Testis (tissue), 2 donors: ENCODE measurements at regions not wholly inside any gene's neighbourhood (a gene's known extent, or its start where the extent isn't known, plus 50 kb on each side); places are given as distances from the start of the nearest gene placed in this dataset.
A peak's percentile ranks its signal among the peaks of the same experiment; 100 is the strongest.

Experiments
- DNase-seq: peaks from one replicate; pipeline ENCODE4 v3.0.0-alpha.2; 2019
- H3K27ac ChIP-seq, 2 donors: fragments of 200-600 bp; sonication (generic); one replicate each; pipeline ENCODE4 v1.5.1; 2019
- H3K27me3 ChIP-seq: fragments of 200-600 bp; sonication (generic); one replicate; pipeline ENCODE4 v1.5.1; 2019
- H3K36me3 ChIP-seq: fragments of 200-600 bp; sonication (generic); one replicate; pipeline ENCODE4 v1.5.1; 2017; ENCODE audit warnings: low read depth; ENCODE audit errors: missing control alignments
- H3K4me1 ChIP-seq: fragments of 200-600 bp; sonication (generic); one replicate; pipeline ENCODE4 v1.5.1; 2019
- H3K4me3 ChIP-seq, 2 donors: fragments of 200-600 bp; sonication (generic); one replicate each; pipeline ENCODE4 v1.5.1; 2017 to 2019
- H3K9me3 ChIP-seq: fragments of 200-600 bp; sonication (generic); one replicate; pipeline ENCODE4 v1.5.1; 2017
- POLR2A ChIP-seq: fragments of 450-650 bp; IDR thresholded peaks from one replicate; pipeline ENCODE4 v1.6.1; 2017; ENCODE audit warnings: antibody characterized with exemption, mild to moderate bottlenecking, moderate library complexity
- WGBS, 2 donors: methylation state at CpG; one replicate each; pipeline ENCODE4 v1.1.5; 2018; 5-methylcytosine and 5-hydroxymethylcytosine counted together
- intact Hi-C: fragments of 100-400 bp; cut with DNase I; formaldehyde crosslinking; loops from one replicate; pipeline ENCODE4 v1.15.1; 2023; ENCODE audit warnings: low total_unique reads
- TF ChIP-seq, protein P1 (sequence below), 3 experiments: fragments of 450-650 bp in 2 of 3; fragments of 200-600 bp in 1 of 3; sonication (generic) in 1 of 3; IDR thresholded peaks; one replicate each; pipeline ENCODE4 v1.5.1; 2016 to 2019; ENCODE audit warnings: antibody characterized with exemption in 3 of 3, mild to moderate bottlenecking in 2 of 3, moderate library complexity in 1 of 3

DNA sequence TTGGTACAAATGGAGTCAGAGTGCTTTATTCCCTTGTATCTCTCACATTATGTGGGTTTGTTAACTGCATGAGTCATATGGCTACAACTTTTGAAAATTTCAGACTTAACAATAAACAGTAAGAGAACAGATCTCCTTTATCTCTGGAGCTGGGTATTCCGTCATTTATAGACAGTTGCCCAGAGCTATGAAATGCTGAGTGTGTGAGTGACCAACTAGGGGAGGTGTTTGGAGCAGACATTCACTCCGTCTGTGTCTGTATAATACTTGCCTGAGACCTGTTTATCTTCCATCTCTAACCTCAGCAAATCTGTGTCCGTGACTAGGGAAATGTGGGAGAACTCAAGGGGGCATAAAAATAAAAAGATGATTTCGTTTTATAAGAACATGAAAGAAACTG, 279.9 kb upstream of the FAR2 start:
- H3K9me3 ChIP-seq, result no peaks in the 10 kb centered on the region
- H3K4me1 ChIP-seq, result no peaks in the 10 kb centered on the region
- DNase-seq, result no peak
- no peak overlapping the region for H3K27ac ChIP-seq
- H3K27me3 ChIP-seq, result no peaks in the 10 kb centered on the region
- intact Hi-C loops, result no loop called here
- TF ChIP-seq, protein P1, sequence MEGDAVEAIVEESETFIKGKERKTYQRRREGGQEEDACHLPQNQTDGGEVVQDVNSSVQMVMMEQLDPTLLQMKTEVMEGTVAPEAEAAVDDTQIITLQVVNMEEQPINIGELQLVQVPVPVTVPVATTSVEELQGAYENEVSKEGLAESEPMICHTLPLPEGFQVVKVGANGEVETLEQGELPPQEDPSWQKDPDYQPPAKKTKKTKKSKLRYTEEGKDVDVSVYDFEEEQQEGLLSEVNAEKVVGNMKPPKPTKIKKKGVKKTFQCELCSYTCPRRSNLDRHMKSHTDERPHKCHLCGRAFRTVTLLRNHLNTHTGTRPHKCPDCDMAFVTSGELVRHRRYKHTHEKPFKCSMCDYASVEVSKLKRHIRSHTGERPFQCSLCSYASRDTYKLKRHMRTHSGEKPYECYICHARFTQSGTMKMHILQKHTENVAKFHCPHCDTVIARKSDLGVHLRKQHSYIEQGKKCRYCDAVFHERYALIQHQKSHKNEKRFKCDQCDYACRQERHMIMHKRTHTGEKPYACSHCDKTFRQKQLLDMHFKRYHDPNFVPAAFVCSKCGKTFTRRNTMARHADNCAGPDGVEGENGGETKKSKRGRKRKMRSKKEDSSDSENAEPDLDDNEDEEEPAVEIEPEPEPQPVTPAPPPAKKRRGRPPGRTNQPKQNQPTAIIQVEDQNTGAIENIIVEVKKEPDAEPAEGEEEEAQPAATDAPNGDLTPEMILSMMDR (IDR thresholded peaks at IDR 0.05), result no peak
- TF ChIP-seq POLR2A, result no peak
- H3K4me3 ChIP-seq, result no peak overlapping the region
- 80 to 88% methylated on average over 4 of the region's 4 CpGs for WGBS, 2 donors
- H3K36me3 ChIP-seq, result no peaks in the 10 kb centered on the region

DNA sequence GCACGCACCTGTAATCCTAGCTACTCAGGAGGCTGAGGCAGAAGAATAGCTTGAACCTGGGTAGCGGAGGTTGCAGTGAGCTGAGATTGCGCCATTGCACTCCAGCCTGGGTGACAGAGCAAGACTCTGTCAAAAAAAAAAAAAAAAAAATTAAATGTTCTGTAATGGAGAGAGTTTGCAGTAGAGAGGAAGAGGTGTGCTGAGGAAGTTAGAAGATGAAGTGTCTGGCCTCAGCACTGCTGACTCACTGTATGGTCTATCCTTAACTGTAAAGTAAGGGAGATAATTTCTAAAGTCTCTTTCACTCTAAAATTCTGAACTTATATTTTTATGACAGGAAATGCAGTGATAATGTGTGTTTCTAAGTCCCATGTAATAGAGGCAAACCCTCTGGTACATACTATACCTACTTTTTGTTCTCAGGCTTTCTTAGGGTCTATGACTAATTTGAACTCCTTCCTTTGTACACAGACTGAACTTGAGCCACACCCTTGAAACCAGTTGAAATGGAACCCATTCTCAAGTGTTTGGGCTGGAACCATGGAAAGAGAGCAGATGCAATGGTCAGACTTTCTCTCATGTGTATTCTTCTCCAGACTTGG, 278.1 kb upstream of the FAR2 start:
- Histone ChIP-seq H3K4me1 (no peaks in the 10 kb centered on the region), H3K27ac (no peak overlapping the region), H3K36me3 (no peaks in the 10 kb centered on the region), H3K9me3 (no peaks in the 10 kb centered on the region), H3K27me3 (no peaks in the 10 kb centered on the region), H3K4me3 (no peak overlapping the region)
- intact Hi-C loops, result no loop called here
- no peak for TF ChIP-seq POLR2A
- TF ChIP-seq, protein P1 (IDR thresholded peaks at IDR 0.05), result no peak
- no peak for DNase-seq
- 59 to 65% methylated on average over 3 of the region's 3 CpGs for WGBS, 2 donors

DNA sequence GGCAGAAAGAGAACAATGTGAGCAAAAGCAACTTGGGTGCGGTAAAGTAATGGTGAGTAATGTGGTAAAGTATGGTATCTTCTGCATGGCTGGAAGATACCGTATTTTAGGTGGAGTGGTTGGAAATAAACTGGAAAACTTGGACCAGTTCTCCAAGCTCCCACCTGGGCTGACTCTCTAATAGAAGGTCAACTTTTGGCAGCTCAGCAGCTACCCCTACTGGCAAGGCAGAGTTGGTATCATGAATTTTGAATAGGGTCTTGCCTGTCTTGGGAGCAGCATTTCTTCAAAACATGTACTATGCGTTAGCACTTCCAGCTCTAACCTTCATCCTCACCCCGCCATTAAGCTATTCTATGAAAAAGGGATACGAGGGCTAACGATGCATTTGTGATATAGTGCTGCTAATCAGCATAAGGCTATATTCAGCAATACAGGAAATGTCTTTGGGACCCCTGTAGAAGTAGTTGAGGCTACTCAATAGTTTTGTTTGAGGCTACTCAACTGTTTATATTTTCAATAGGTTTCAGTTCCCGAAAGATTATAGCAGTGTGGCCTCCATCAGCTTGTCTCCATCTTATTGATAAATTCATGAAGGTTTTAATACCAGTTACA, 276.3 kb upstream of the FAR2 start:
- no peak for TF ChIP-seq POLR2A
- TF ChIP-seq, protein P1 (IDR thresholded peaks at IDR 0.05), result peak; percentile 33 to 75 (median 56)
- peak; percentile 70 for DNase-seq
- no peaks in the 10 kb centered on the region for H3K9me3 ChIP-seq
- no peaks in the 10 kb centered on the region for H3K4me1 ChIP-seq
- 55 to 74% methylated on average over 7 of the region's 7 CpGs for WGBS, 2 donors
- no peak overlapping the region for H3K4me3 ChIP-seq
- no peaks in the 10 kb centered on the region for H3K27me3 ChIP-seq
- H3K27ac ChIP-seq, result no peak overlapping the region
- H3K36me3 ChIP-seq, result no peaks in the 10 kb centered on the region
- intact Hi-C loops, result no loop called here

DNA sequence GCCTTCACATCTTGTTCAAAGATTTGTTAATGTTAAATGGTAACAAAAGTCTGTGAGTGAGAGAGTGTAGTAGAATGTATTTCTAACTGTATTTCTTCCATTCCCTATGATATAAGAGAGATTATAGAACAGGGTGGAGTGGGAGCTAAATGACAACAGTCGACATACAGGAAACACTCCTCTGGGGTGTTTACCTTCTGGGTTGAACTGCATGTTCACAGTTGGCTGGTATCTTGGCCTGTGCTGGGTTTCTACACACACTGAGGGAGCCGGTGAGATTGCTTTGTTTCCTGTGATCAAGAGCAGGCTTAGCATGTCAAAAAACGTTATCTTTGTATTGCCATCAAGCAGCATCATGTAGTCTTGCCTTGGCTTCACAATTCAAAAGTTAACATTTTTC, 274.3 kb upstream of the FAR2 start:
- DNase-seq, result no peak
- Histone ChIP-seq H3K27ac (no peak overlapping the region), H3K27me3 (no peaks in the 10 kb centered on the region), H3K4me1 (no peaks in the 10 kb centered on the region), H3K9me3 (no peaks in the 10 kb centered on the region), H3K36me3 (no peaks in the 10 kb centered on the region), H3K4me3 (no peak overlapping the region)
- WGBS, 2 donors, result 81 to 87% methylated on average over 3 of the region's 3 CpGs
- TF ChIP-seq, protein P1 (IDR thresholded peaks at IDR 0.05), result no peak
- TF ChIP-seq POLR2A, result no peak
- intact Hi-C loops, result no loop called here
